ENCODE measurements at regions not wholly inside any gene's neighbourhood (a gene's known extent, or its start where the extent isn't known, plus 50 kb on each side); places are given as distances from the start of the nearest gene placed in this dataset.
"Not testable (repeated sequence)": the region's sequence is repeated elsewhere in the genome, so short reads cannot be mapped to it uniquely, and the experiment has no call there.

- DNase-seq, result peak; percentile 49
Observed at GRCh38 chr21:32886339-32886738, 114.8 kb upstream of the PAXBP1 start.

- DNase-seq, result no peak
Observed at GRCh38 chr21:32887026-32887425, 115.5 kb upstream of the PAXBP1 start.

GRCh38 chr21:32888971-32889370, 117.4 kb upstream of the PAXBP1 start:
- no peak for DNase-seq

GRCh38 chr21:32889596-32889995, 118.0 kb upstream of the PAXBP1 start:
- no peak for DNase-seq

- no peak for DNase-seq
Observed at GRCh38 chr21:32894321-32894720, 122.8 kb upstream of the PAXBP1 start.

GRCh38 chr21:32900814-32901213, 124.9 kb upstream of the OLIG2 start:
- DNase-seq, result no peak

GRCh38 chr21:32907521-32907920, 118.2 kb upstream of the OLIG2 start:
- no peak for DNase-seq

- DNase-seq, result no peak
Observed at GRCh38 chr21:32908534-32908933, 117.2 kb upstream of the OLIG2 start.

- no peak for DNase-seq
Observed at GRCh38 chr21:32909393-32909792, 116.3 kb upstream of the OLIG2 start.

GRCh38 chr21:32914424-32915039, 111.2 kb upstream of the OLIG2 start:
- peak; percentile 14 for DNase-seq

- no peak for DNase-seq
Observed at GRCh38 chr21:32915099-32915498, 110.6 kb upstream of the OLIG2 start.

GRCh38 chr21:32916088-32916487, 109.6 kb upstream of the OLIG2 start:
- DNase-seq, result no peak

GRCh38 chr21:32916522-32917099, 109.1 kb upstream of the OLIG2 start:
- DNase-seq, result no peak

GRCh38 chr21:32917362-32918135, 108.2 kb upstream of the OLIG2 start:
- no peak for DNase-seq

- no peak for DNase-seq
Observed at GRCh38 chr21:32918478-32919120, 107.1 kb upstream of the OLIG2 start.

- no peak for DNase-seq
Observed at GRCh38 chr21:32920474-32920873, 105.3 kb upstream of the OLIG2 start.

- peak; percentile 28 for DNase-seq
Observed at GRCh38 chr21:32921632-32922230, 104.0 kb upstream of the OLIG2 start.

GRCh38 chr21:32925098-32925497, 100.6 kb upstream of the OLIG2 start:
- no peak for DNase-seq

- no peak for DNase-seq
Observed at GRCh38 chr21:32929633-32930038, 96.1 kb upstream of the OLIG2 start.

GRCh38 chr21:32930673-32931072, 95.1 kb upstream of the OLIG2 start:
- no peak for DNase-seq

GRCh38 chr21:32934068-32934467, 91.7 kb upstream of the OLIG2 start:
- DNase-seq, result not testable (repeated sequence)

GRCh38 chr21:32934829-32935228, 90.9 kb upstream of the OLIG2 start:
- no peak for DNase-seq

Measured in CD4-positive, alpha-beta T cell treated with Interleukin-4 for 4 hours (primary cell).